GM12892 (cell line): ENCODE measurements at regions not wholly inside any gene's neighbourhood (a gene's known extent, or its start where the extent isn't known, plus 50 kb on each side); places are given as distances from the start of the nearest gene placed in this dataset.

ENCODE experiments used
- POLR2A ChIP-seq: IDR thresholded peaks from 2 replicates; pipeline ENCODE4 v1.6.1; 2011; ENCODE audit warnings: low read depth, low read length, control low read depth
- POLR2AphosphoS5 ChIP-seq: IDR thresholded peaks from 2 replicates; pipeline ENCODE4 v1.6.1; 2011; ENCODE audit warnings: low read depth, low read length, control low read depth

DNA sequence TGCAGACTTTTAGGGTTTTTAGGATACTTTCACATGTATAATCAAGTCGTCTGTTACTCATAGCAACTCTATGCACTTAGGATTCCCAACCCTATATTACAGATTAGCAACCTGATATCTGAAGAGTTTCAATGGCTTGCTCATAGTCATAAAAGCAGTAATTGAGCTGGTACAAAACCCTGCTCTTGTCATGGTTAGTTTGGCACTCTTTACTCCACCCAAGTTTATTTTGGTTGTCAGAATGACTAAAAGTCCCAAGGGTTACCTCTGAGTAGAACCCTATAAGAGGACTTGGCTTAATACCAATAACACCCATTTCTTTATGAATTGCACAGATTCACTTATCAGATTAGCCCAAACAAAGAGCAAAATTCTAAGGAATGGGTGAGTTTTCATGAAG, 550.6 kb downstream of the SOX6 start:
- TF ChIP-seq POLR2AphosphoS5 = no peak
- TF ChIP-seq POLR2A = no peak
